ENCODE measurements at regions not wholly inside any gene's neighbourhood (a gene's known extent, or its start where the extent isn't known, plus 50 kb on each side); places are given as distances from the start of the nearest gene placed in this dataset.
A peak's percentile ranks its signal among the peaks of the same experiment; 100 is the strongest.

GRCh38 chr9:18362901-18363685 lies 110.9 kb upstream of the ADAMTSL1 start:
- peak overlapping the region; percentile 32 for H3K27ac ChIP-seq
- TF ChIP-seq CTCF (conservative IDR thresholded peaks at IDR 0.05): no peak

- no peak overlapping the region for H3K27ac ChIP-seq
- TF ChIP-seq CTCF (conservative IDR thresholded peaks at IDR 0.05): no peak
Observed at GRCh38 chr9:18365651-18366050, 108.3 kb upstream of the ADAMTSL1 start.

DNA sequence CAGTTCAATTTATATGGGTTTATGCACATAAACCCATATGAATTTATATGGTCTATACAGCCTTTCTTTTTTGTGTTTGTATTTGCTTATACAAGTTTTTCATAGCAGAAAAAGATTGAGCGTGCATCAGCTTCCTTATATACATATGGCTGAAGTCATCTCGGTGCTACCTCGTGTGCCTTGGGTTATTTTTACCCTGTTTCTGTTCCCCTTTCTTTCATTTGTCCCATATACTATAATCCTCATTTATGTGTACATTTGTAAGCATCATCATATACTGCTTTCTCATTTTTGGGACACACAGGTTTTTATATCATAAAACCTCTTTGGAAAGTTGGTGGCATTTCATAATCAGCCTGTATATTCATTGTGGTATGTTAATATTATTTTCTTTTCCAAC lies 107.8 kb upstream of the ADAMTSL1 start:
- H3K27ac ChIP-seq: no peak overlapping the region
- no peak for TF ChIP-seq CTCF (conservative IDR thresholded peaks at IDR 0.05)

- TF ChIP-seq CTCF (conservative IDR thresholded peaks at IDR 0.05): no peak
- H3K27ac ChIP-seq: no peak overlapping the region
Observed at GRCh38 chr9:18368206-18368605, 105.7 kb upstream of the ADAMTSL1 start.

DNA sequence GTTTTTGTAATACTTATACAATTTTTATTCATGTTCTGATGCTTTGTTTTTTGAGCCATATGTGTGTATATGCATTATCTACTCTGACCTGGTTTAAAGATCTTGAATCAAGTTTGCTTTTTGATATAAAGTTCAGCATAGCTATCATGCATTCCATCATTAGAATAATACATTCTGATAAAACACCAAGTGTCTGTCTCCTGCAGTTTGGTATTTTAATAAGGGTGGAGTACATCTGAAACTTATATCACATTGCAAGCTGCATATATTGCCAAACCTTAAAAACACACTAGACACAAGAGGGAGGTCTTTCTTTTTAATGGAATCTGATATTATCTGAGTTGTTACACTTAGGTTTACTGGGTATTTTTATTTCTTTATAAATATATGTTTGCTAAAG lies 102.8 kb upstream of the ADAMTSL1 start:
- no peak overlapping the region for H3K27ac ChIP-seq
- no peak for TF ChIP-seq CTCF (conservative IDR thresholded peaks at IDR 0.05)

GRCh38 chr9:18371621-18372020 lies 102.3 kb upstream of the ADAMTSL1 start:
- TF ChIP-seq CTCF (conservative IDR thresholded peaks at IDR 0.05): no peak
- no peak overlapping the region for H3K27ac ChIP-seq

DNA sequence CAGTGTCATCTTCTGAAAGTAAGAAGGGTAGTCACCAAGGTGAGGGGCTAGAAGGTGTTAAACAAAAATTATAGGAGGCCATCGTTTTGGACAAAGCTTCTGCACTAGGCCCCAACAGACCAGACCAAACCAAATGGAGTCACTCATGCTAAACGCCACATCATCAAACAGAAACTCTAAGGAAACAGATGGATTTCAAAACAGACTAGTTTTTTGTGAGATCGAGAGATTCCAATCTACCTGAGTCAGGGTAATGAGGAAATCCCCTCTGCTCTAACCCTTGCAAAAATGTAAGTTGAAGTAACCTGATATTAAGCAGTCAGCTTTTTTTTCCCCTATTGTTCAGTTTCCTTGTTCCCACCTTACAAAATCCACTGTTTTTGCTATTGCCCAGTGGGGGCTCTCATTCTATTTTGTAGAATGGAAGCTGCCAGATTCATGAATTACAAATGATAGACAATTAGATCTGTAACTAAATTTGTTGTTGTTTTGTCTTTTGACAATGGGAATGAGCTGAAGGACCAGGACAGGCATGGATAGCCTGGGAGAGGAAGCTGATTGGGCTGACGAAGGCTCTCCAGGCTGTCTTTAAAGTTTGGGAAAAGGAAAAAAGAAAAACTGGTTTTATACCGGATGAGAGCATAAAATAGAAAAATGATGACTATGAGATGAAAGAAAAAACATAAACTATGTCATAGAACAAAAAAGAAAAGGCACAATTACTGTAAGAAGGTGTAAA lies 94.7 kb upstream of the ADAMTSL1 start:
- no peak for TF ChIP-seq CTCF (conservative IDR thresholded peaks at IDR 0.05)
- H3K27ac ChIP-seq: no peak overlapping the region

All from VCaP (cell line).